H9 (cell line): ENCODE measurements at regions not wholly inside any gene's neighbourhood (a gene's known extent, or its start where the extent isn't known, plus 50 kb on each side); places are given as distances from the start of the nearest gene placed in this dataset.
"Not testable (repeated sequence)": the region's sequence is repeated elsewhere in the genome, so short reads cannot be mapped to it uniquely, and the experiment has no call there.

Source experiments
- DNase-seq: peaks from one replicate; pipeline ENCODE4 v3.0.0-alpha.2; 2017
- H2AFZ ChIP-seq: one replicate; pipeline ENCODE4 v1.6.1; 2013; ENCODE audit warnings: mild to moderate bottlenecking, low read length, control low read depth, moderate library complexity
- H2AK5ac ChIP-seq: 2 replicates; pipeline ENCODE4 v1.6.1; 2013; ENCODE audit warnings: low read length, control low read depth, mixed read lengths; ENCODE audit not compliant: insufficient read length
- H2BK120ac ChIP-seq: one replicate; pipeline ENCODE4 v1.6.1; 2013; ENCODE audit warnings: low read depth, mild to moderate bottlenecking, low read length, control low read depth, inconsistent platforms; ENCODE audit not compliant: poor library complexity, severe bottlenecking
- H2BK12ac ChIP-seq: 2 replicates; pipeline ENCODE4 v1.6.1; 2013; ENCODE audit warnings: low read length, control low read depth, mixed read lengths, low read depth; ENCODE audit not compliant: insufficient read length
- H2BK15ac ChIP-seq: 2 replicates; pipeline ENCODE4 v1.6.1; 2013; ENCODE audit warnings: low read depth, low read length, control low read depth
- H2BK20ac ChIP-seq: one replicate; pipeline ENCODE4 v1.6.1; 2013; ENCODE audit warnings: low read depth, mild to moderate bottlenecking, low read length, control low read depth, inconsistent platforms; ENCODE audit not compliant: poor library complexity, severe bottlenecking
- H2BK5ac ChIP-seq: 2 replicates; pipeline ENCODE4 v1.6.1; 2013; ENCODE audit warnings: low read length, control low read depth, mixed read lengths; ENCODE audit not compliant: insufficient read length
- H3K14ac ChIP-seq: 2 replicates; pipeline ENCODE4 v1.6.1; 2013; ENCODE audit warnings: low read length, control low read depth; ENCODE audit not compliant: insufficient read depth
- H3K18ac ChIP-seq: 2 replicates; pipeline ENCODE4 v1.6.1; 2013; ENCODE audit warnings: low read depth, mild to moderate bottlenecking, mixed read lengths, low read length, control low read depth; ENCODE audit not compliant: insufficient read length
- H3K23ac ChIP-seq: 2 replicates; pipeline ENCODE4 v1.6.1; 2013; ENCODE audit warnings: low read length, control low read depth, mixed read lengths, low read depth; ENCODE audit not compliant: insufficient read length
- H3K23me2 ChIP-seq: 2 replicates; pipeline ENCODE4 v1.6.1; 2013; ENCODE audit warnings: low read depth, mild to moderate bottlenecking, mixed read lengths, low read length, control low read depth; ENCODE audit not compliant: insufficient read length, poor library complexity, severe bottlenecking
- H3K27ac ChIP-seq: 2 replicates; pipeline ENCODE4 v1.5.1; 2013; ENCODE audit warnings: low read length, control low read depth, mixed read lengths, low read depth; ENCODE audit not compliant: insufficient read length
- H3K27me3 ChIP-seq: 2 replicates; pipeline ENCODE4 v1.6.1; 2013; ENCODE audit warnings: low read length, control low read depth, inconsistent platforms; ENCODE audit not compliant: insufficient read depth
- H3K4ac ChIP-seq: 2 replicates; pipeline ENCODE4 v1.6.1; 2013; ENCODE audit warnings: low read depth, mild to moderate bottlenecking, control low read depth, inconsistent platforms, low read length, moderate library complexity
- H3K4me1 ChIP-seq: 2 replicates; pipeline ENCODE4 v1.6.1; 2013; ENCODE audit warnings: low read length, control low read depth, inconsistent platforms; ENCODE audit not compliant: insufficient read depth
- H3K4me2 ChIP-seq: 2 replicates; pipeline ENCODE4 v1.6.1; 2013; ENCODE audit warnings: low read length, control low read depth, mixed read lengths; ENCODE audit not compliant: insufficient read length, insufficient read depth
- H3K56ac ChIP-seq: 2 replicates; pipeline ENCODE4 v1.6.1; 2013; ENCODE audit warnings: low read depth, mild to moderate bottlenecking, mixed read lengths, low read length, control low read depth; ENCODE audit not compliant: insufficient read length
- H3K79me1 ChIP-seq: 2 replicates; pipeline ENCODE4 v1.6.1; 2013; ENCODE audit warnings: low read depth, mild to moderate bottlenecking, moderate library complexity, low read length, control low read depth, inconsistent platforms; ENCODE audit not compliant: insufficient read depth, poor library complexity, severe bottlenecking
- H3K79me2 ChIP-seq: 2 replicates; pipeline ENCODE4 v1.6.1; 2013; ENCODE audit warnings: low read length, control low read depth, inconsistent platforms; ENCODE audit not compliant: insufficient read depth
- H3K9ac ChIP-seq: 2 replicates; pipeline ENCODE4 v1.6.1; 2013; ENCODE audit warnings: low read length, control low read depth, mixed read lengths; ENCODE audit not compliant: insufficient read length; ENCODE audit errors: extremely low read depth
- H3K9me3 ChIP-seq: one replicate; pipeline ENCODE4 v1.6.1; 2013; ENCODE audit warnings: low read depth, low read length, inconsistent platforms; ENCODE audit not compliant: control insufficient read depth
- H3T11ph ChIP-seq: one replicate; pipeline ENCODE4 v1.6.1; 2013; ENCODE audit warnings: mild to moderate bottlenecking, low read length, control low read depth, inconsistent platforms
- H4K20me1 ChIP-seq: one replicate; pipeline ENCODE4 v1.6.1; 2013; ENCODE audit not compliant: control insufficient read depth, insufficient read length, insufficient read depth
- H4K5ac ChIP-seq: 2 replicates; pipeline ENCODE4 v1.6.1; 2013; ENCODE audit warnings: low read depth, mild to moderate bottlenecking, mixed read lengths, low read length, control low read depth; ENCODE audit not compliant: insufficient read length
- H4K8ac ChIP-seq: replicated peaks from 2 replicates; pipeline ENCODE4 v1.6.1; 2013; ENCODE audit warnings: low read length, control low read depth, mixed read lengths, low read depth; ENCODE audit not compliant: insufficient read length
- H4K91ac ChIP-seq: 2 replicates; pipeline ENCODE4 v1.6.1; 2013; ENCODE audit warnings: low read depth, mild to moderate bottlenecking, moderate library complexity, mixed read lengths, low read length, control low read depth; ENCODE audit not compliant: insufficient read length
- H3K27ac Mint-ChIP-seq, 3 experiments: 2 replicates in 2 of 3; 3 replicates in 1 of 3; pipeline ENCODE4 v1.8.0; 2020 to 2021; ENCODE audit warnings: mixed read lengths in 3 of 3, mild to moderate bottlenecking in 1 of 3, moderate library complexity in 1 of 3
- H3K27me3 Mint-ChIP-seq: 2 replicates; pipeline ENCODE4 v1.8.0; 2021; ENCODE audit warnings: low read depth, mild to moderate bottlenecking, moderate library complexity, mixed read lengths
- H3K36me3 Mint-ChIP-seq, 3 experiments: 2 replicates in 2 of 3; 3 replicates in 1 of 3; pipeline ENCODE4 v1.8.0; 2020 to 2021; ENCODE audit warnings: low read depth in 3 of 3, mixed read lengths in 3 of 3; ENCODE audit not compliant: insufficient read depth in 1 of 3
- H3K4me1 Mint-ChIP-seq, 2 experiments: 2 replicates each; pipeline ENCODE4 v1.8.0; 2020; ENCODE audit warnings: mixed read lengths in 2 of 2
- H3K4me3 Mint-ChIP-seq, 2 experiments: 2 replicates in 1 of 2; 3 replicates in 1 of 2; pipeline ENCODE4 v1.8.0; 2020 to 2021; ENCODE audit warnings: mild to moderate bottlenecking in 2 of 2, mixed read lengths in 2 of 2, moderate library complexity in 1 of 2
- H3K9me3 Mint-ChIP-seq, 2 experiments: 2 replicates in 1 of 2; 3 replicates in 1 of 2; pipeline ENCODE4 v1.8.0; 2020; ENCODE audit warnings: mild to moderate bottlenecking in 2 of 2, mixed read lengths in 2 of 2, moderate library complexity in 1 of 2
- WGBS: extraction: QIAGEN DNeasy Blood & Tissue Kit; methylation state at CpG from one replicate; pipeline ENCODE4 v1.1.7; 2013; ENCODE audit warnings: missing lambda C conversion rate, low lambda C conversion rate, mixed read lengths; ENCODE audit not compliant: insufficient read length; ENCODE audit errors: extremely low coverage; 5-methylcytosine and 5-hydroxymethylcytosine counted together
- TF ChIP-seq, protein P1 (sequence below): fragments of 200-600 bp; sonication (generic); conservative IDR thresholded peaks from 3 replicates; pipeline ENCODE4 v1.8.0; 2021; ENCODE audit warnings: antibody characterized with exemption, mild to moderate bottlenecking

DNA sequence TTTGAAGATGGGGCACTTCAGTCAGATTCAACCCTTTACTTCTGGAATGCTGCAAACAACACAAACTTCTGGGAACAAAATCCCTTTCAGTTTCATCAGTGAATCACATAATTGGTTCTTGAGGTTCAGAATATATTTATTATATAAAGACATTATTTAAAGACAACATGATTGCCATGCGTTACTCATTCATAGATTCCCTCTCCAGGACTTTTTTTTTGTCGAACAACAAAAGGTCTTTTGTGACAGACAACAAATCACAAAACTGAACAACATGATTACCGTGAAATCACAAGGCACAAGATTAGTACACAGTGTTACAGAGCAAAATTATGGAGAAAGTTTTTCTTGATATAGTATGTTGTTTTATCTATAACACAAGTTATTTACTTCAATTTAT lies 1815.0 kb downstream of the NCAM2 start:
- Histone ChIP-seq H3K56ac (no peak overlapping the region), H2BK120ac (no peak overlapping the region), H4K8ac (no peak overlapping the region), H3K79me1 (no peaks in the 10 kb centered on the region), H2AFZ (no peak overlapping the region), H2AK5ac (no peak overlapping the region), H2BK5ac (no peak overlapping the region), H3K23me2 (no peaks in the 10 kb centered on the region), H3K18ac (no peak overlapping the region), H3K79me2 (no peaks in the 10 kb centered on the region), H3K23ac (no peak overlapping the region), H3K27me3 (no peaks in the 10 kb centered on the region), H2BK12ac (no peak overlapping the region), H3K4me1 (no peaks in the 10 kb centered on the region), H3K4ac (no peak overlapping the region), H3K27ac (no peak overlapping the region), H3K4me2 (no peak overlapping the region), H2BK15ac (no peak overlapping the region), H4K5ac (no peak overlapping the region), H3K9me3 (no peaks in the 10 kb centered on the region), H2BK20ac (no peak overlapping the region), H4K20me1 (no peaks in the 10 kb centered on the region), H3T11ph (no peak overlapping the region), H3K14ac (no peak overlapping the region), H4K91ac (no peak overlapping the region), H3K9ac (no peak overlapping the region)
- Mint-ChIP-seq H3K27me3 (no peaks in the 10 kb centered on the region), H3K4me3 (no peak overlapping the region), H3K36me3 (peaks cover 0 to 2% (median 0%) of the 10 kb centered on the region in 3 experiments; a peak in 1 of 7 replicates), H3K4me1 (no peaks in the 10 kb centered on the region), H3K9me3 (peaks cover 5 to 7% of the 10 kb centered on the region in 2 experiments; a peak in 3 of 5 replicates), H3K27ac (no peak overlapping the region)
- no CpG with 5 or more reads among the region's 3 CpGs for WGBS
- DNase-seq: no peak
- TF ChIP-seq, protein P1, sequence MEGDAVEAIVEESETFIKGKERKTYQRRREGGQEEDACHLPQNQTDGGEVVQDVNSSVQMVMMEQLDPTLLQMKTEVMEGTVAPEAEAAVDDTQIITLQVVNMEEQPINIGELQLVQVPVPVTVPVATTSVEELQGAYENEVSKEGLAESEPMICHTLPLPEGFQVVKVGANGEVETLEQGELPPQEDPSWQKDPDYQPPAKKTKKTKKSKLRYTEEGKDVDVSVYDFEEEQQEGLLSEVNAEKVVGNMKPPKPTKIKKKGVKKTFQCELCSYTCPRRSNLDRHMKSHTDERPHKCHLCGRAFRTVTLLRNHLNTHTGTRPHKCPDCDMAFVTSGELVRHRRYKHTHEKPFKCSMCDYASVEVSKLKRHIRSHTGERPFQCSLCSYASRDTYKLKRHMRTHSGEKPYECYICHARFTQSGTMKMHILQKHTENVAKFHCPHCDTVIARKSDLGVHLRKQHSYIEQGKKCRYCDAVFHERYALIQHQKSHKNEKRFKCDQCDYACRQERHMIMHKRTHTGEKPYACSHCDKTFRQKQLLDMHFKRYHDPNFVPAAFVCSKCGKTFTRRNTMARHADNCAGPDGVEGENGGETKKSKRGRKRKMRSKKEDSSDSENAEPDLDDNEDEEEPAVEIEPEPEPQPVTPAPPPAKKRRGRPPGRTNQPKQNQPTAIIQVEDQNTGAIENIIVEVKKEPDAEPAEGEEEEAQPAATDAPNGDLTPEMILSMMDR: no peak

GRCh38 chr21:22818681-22819485 lies 1820.7 kb downstream of the NCAM2 start:
- not testable (repeated sequence) for H2BK5ac ChIP-seq, H3K9me3 ChIP-seq, H3K4me1 ChIP-seq, H3K36me3 Mint-ChIP-seq, H2BK120ac ChIP-seq, H3K27me3 Mint-ChIP-seq, H3K18ac ChIP-seq, H2AFZ ChIP-seq, H2BK12ac ChIP-seq, H3K14ac ChIP-seq, H2AK5ac ChIP-seq, H3T11ph ChIP-seq, H3K23ac ChIP-seq, H2BK15ac ChIP-seq, H3K79me2 ChIP-seq, H3K56ac ChIP-seq, H3K9ac ChIP-seq, H3K4me1 Mint-ChIP-seq, H2BK20ac ChIP-seq, H3K27ac ChIP-seq, H3K27ac Mint-ChIP-seq, H3K79me1 ChIP-seq, H3K4me2 ChIP-seq, H3K9me3 Mint-ChIP-seq, H4K8ac ChIP-seq, DNase-seq, H3K23me2 ChIP-seq, H3K4ac ChIP-seq, H3K4me3 Mint-ChIP-seq, H4K20me1 ChIP-seq, H3K27me3 ChIP-seq, H4K91ac ChIP-seq, H4K5ac ChIP-seq
- WGBS: no CpG with 5 or more reads among the region's 40 CpGs
